Fibroblast of mammary gland (primary cell): ENCODE measurements at regions not wholly inside any gene's neighbourhood (a gene's known extent, or its start where the extent isn't known, plus 50 kb on each side); places are given as distances from the start of the nearest gene placed in this dataset.
"Not testable (repeated sequence)": the region's sequence is repeated elsewhere in the genome, so short reads cannot be mapped to it uniquely, and the experiment has no call there.

Experiments
- DNase-seq: peaks from one replicate; pipeline ENCODE4 v3.0.0-alpha.2; 2010; ENCODE audit warnings: low read depth
- H3K4me3 ChIP-seq: 2 replicates; pipeline ENCODE4 v1.5.1; 2011; ENCODE audit warnings: low read depth, mild to moderate bottlenecking, low read length, moderate library complexity; ENCODE audit not compliant: control insufficient read depth
- CTCF ChIP-seq: conservative IDR thresholded peaks from 2 replicates; pipeline ENCODE4 v1.5.1; 2011; ENCODE audit warnings: low read depth, low read length, inconsistent platforms; ENCODE audit not compliant: control insufficient read depth, insufficient read depth

GRCh38 chr6:115753446-115753845 lies 307.2 kb downstream of the FRK start:
- peak; percentile 10 for DNase-seq
- TF ChIP-seq CTCF: no peak
- no peak overlapping the region for H3K4me3 ChIP-seq

DNA sequence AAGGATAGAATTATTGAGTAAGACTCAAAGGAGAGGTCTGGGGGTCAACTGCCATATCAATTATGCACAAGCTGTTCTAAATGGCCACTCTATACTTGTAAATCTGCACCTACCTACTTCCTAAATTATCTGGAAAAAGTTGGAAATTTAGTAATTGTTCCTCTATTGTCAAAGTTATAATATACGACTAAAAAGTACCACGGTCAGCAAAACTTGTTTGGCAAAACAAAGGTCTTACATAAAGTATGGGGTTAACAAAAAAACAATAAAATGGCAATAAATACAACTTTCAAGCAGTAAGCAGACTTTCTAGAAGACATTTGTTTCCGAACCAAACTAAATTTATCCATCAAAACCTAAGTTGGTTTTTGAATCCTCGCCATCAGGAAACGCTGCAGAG lies 309.7 kb downstream of the FRK start:
- TF ChIP-seq CTCF: no peak
- DNase-seq: no peak
- H3K4me3 ChIP-seq: no peak overlapping the region

- no peak for TF ChIP-seq CTCF
- DNase-seq: no peak
- no peak overlapping the region for H3K4me3 ChIP-seq
Observed at GRCh38 chr6:115750292-115750691, 310.4 kb downstream of the FRK start.

GRCh38 chr6:115747719-115748118 lies 313.0 kb downstream of the FRK start:
- TF ChIP-seq CTCF: no peak
- no peak overlapping the region for H3K4me3 ChIP-seq
- no peak for DNase-seq

GRCh38 chr6:115746583-115746982 lies 314.1 kb downstream of the FRK start:
- DNase-seq, H3K4me3 ChIP-seq: not testable (repeated sequence)

DNA sequence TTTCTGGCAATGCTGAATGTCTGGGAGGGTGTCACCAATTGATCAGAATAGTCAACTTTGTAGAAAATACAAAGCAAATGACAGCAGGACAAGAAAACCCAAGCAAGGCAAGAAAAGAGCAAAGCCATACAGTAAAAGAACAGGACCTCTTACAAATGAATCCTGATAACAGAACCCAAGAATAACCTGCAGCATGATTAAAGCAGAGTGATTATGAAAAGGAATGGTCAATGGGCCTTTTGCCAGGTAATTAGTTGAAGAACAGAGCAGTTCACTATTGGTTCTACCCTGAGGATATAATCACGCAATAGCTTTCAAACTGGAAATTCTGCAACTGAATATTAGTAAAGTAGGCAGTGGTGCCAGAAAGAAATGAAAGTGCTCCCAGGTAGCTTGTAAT lies 319.8 kb downstream of the FRK start:
- no peak for TF ChIP-seq CTCF
- no peak overlapping the region for H3K4me3 ChIP-seq
- no peak for DNase-seq

GRCh38 chr6:115735610-115736009 lies 325.1 kb downstream of the FRK start:
- no peak for DNase-seq
- no peak for TF ChIP-seq CTCF
- no peak overlapping the region for H3K4me3 ChIP-seq
